Small intestine (tissue), 7 donors: ENCODE measurements at regions not wholly inside any gene's neighbourhood (a gene's known extent, or its start where the extent isn't known, plus 50 kb on each side); places are given as distances from the start of the nearest gene placed in this dataset.

Experiments used
- DNase-seq, 2 donors: peaks; one replicate each; pipeline versions ENCODE4 v3.0.0 to v3.0.0-alpha.2; 2013
- FAIRE-seq: peaks from 2 replicates; lab custom pipeline; 2012; peaks lifted over from hg19 to GRCh38; lab: Jason Lieb, UNC
- H3K27ac ChIP-seq, 3 donors: one replicate each; pipeline ENCODE4 v1.5.1; 2013; ENCODE audit warnings: low read length in 2 of 3, mild to moderate bottlenecking in 2 of 3, control low read depth in 1 of 3, inconsistent platforms in 1 of 3, low read depth in 1 of 3, moderate library complexity in 1 of 3
- H3K27me3 ChIP-seq, 3 donors: one replicate each; pipeline ENCODE4 v1.6.1; 2013; ENCODE audit warnings: low read length in 3 of 3, inconsistent platforms in 1 of 3; ENCODE audit not compliant: control insufficient read depth in 3 of 3, insufficient read depth in 3 of 3
- H3K36me3 ChIP-seq, 3 donors: one replicate each; pipeline ENCODE4 v1.6.1; 2013; ENCODE audit warnings: low read length in 3 of 3, inconsistent platforms in 1 of 3, low read depth in 1 of 3, mild to moderate bottlenecking in 1 of 3, moderate library complexity in 1 of 3; ENCODE audit not compliant: control insufficient read depth in 3 of 3, insufficient read depth in 2 of 3
- H3K4me1 ChIP-seq, 3 donors: one replicate each; pipeline ENCODE4 v1.6.1; 2013; ENCODE audit warnings: low read length in 2 of 3, inconsistent platforms in 1 of 3, low read depth in 1 of 3, mild to moderate bottlenecking in 1 of 3, moderate library complexity in 1 of 3; ENCODE audit not compliant: control insufficient read depth in 3 of 3, insufficient read depth in 2 of 3
- H3K4me3 ChIP-seq, 3 donors: one replicate each; pipeline ENCODE4 v1.5.1; 2013; ENCODE audit warnings: low read length in 3 of 3, control low read depth in 1 of 3, inconsistent platforms in 1 of 3, low read depth in 1 of 3, mild to moderate bottlenecking in 1 of 3, moderate library complexity in 1 of 3
- H3K9me3 ChIP-seq, 2 donors: one replicate each; pipeline ENCODE4 v1.6.1; 2013; ENCODE audit warnings: low read depth in 1 of 2, low read length in 1 of 2; ENCODE audit not compliant: control insufficient read depth in 2 of 2, insufficient read depth in 1 of 2
- WGBS, 3 donors: extraction: QIAGEN DNeasy Blood & Tissue Kit; methylation state at CpG; one replicate each; pipeline ENCODE4 v1.1.7; 2013; 5-methylcytosine and 5-hydroxymethylcytosine counted together
- donor health status: healthy with polysubstance abuse.
- donor health status: control.
- donor health status: control.
- donor health status: Bipolar disorder and iron deficiency.
- donor health status: healthy.

DNA sequence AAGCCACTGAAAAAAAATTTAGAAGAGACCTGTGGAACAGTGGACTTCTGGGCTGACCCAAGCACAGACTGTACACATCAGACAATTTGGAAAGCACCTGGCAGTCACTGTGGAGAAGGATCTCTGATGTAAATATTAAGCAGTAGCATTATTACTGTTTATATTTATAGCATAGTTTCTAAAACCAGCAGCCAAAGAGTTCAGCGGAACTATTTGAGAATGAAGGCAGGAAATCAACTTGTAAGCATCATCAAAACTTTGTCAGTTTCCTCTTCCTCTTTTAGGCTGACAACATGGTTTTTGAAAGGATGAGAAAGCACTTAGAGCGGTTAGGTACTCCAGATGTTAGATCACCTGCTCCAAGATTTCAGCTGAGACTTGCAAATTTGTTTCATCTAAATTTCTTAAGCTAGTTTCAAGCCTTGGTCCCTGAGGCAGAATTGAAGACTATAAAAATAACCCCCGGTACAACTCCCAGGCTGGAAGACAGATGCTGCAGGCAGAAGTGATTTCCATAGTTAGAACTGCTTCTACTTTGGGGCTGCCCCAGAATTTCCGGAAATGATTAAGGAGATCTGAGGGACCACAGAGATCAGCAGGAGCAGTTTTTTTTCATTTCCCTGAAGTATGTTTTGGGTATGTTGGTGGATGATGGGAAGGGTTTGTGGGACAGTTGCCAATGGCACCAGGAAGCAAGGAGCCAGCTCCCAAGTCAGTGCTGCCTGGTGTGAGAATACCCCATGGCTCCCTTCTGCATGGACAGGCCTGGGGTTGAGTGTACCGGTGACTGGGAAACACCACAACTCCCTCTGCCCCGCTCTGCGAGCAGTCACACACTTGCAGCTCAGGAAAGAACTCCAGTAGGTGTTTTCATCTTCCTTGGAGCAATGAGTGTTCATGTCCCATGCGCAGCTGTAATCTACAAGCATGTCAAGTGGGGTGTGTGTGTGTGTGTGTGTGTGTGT, 354.5 kb downstream of the NUAK1 start:
- Histone ChIP-seq H3K4me3 (no peak overlapping the region), H3K36me3 (no peaks in the 10 kb centered on the region), H3K27ac (no peak overlapping the region), H3K27me3 (no peaks in the 10 kb centered on the region), H3K9me3 (peaks cover 0 to 2% of the 10 kb centered on the region in 2 donors), H3K4me1 (no peaks in the 10 kb centered on the region)
- peak in 1 of 2 donors; percentile 5 for DNase-seq
- WGBS, 3 donors = 62 to 81% (median 69%) methylated on average over 8 of the region's 8 CpGs
- FAIRE-seq = no peak

- H3K27ac ChIP-seq = no peak overlapping the region
- DNase-seq = no peak
- peaks cover 0 to 8% of the 10 kb centered on the region in 2 donors for H3K9me3 ChIP-seq
- WGBS, 3 donors = 66 to 78% (median 70%) methylated on average over 5 of the region's 5 CpGs
- no peaks in the 10 kb centered on the region for H3K4me1 ChIP-seq
- no peak overlapping the region for H3K4me3 ChIP-seq
- no peak for FAIRE-seq
- no peaks in the 10 kb centered on the region for H3K27me3 ChIP-seq
- H3K36me3 ChIP-seq = no peaks in the 10 kb centered on the region
These were observed 345.3 kb downstream of the NUAK1 start for GRCh38 chr12:105793421-105793820.

DNA sequence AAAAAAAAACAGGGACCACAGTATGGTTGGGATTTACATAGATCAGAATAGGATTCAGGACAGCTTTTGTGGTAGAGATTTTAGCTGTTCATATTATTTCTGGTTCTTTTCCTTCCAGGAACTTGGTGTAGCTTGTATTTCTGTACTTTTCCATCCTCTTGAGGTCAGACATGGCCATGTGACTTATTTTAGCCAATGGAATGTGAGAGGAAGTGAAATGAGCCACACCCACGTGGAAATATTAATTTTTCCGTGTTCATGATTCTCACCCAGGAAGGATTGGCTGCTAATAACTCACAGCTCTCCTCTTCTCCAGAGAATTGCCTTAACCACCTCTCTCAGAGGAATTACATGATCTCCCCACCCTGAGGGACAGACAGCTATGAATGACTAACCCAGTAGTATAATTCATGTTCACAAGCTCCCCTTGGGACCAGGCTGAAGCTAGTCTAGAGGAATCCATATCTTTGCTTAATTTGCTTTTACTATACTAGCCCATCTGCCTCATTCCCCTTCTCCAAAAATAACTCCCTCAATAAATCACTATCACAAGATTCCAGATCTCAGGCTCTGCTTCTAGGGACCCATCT, 340.4 kb downstream of the NUAK1 start:
- Histone ChIP-seq H3K27ac (no peak overlapping the region), H3K4me1 (no peaks in the 10 kb centered on the region), H3K36me3 (no peaks in the 10 kb centered on the region), H3K9me3 (no peaks in the 10 kb centered on the region), H3K27me3 (no peaks in the 10 kb centered on the region), H3K4me3 (no peak overlapping the region)
- no peak for FAIRE-seq
- WGBS, 3 donors = 47 to 64% (median 59%) methylated on average over 2 of the region's 2 CpGs
- no peak for DNase-seq

DNA sequence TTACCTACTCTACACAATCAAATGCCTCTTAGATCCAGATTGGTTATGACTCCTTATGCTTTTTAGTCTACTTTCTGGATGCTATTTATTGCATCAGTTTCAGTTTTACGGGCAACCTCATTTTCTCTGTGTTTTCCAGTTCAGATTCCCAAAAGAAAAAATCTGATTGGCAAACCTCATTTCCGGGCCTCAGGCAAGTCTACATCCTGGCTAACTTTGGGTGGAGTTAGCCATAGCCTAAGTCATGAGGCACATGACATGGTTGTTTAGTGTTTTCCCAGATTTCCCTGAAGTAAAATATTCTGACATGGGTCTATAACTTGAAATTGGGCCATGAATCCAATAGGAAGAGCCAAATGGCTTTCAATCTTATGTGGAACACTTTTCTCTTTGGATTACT, 339.7 kb downstream of the NUAK1 start:
- 76 to 93% (median 89%) methylated on average over 2 of the region's 2 CpGs for WGBS, 3 donors

GRCh38 chr12:105801351-105801750, 337.4 kb downstream of the NUAK1 start:
- peaks cover 0 to 4% (median 0%) of the 10 kb centered on the region in 3 donors for H3K4me1 ChIP-seq
- no peak for FAIRE-seq
- no peaks in the 10 kb centered on the region for H3K9me3 ChIP-seq
- no peak overlapping the region for H3K27ac ChIP-seq
- DNase-seq = no peak
- no peaks in the 10 kb centered on the region for H3K36me3 ChIP-seq
- 75 to 89% (median 83%) methylated on average over 2 of the region's 2 CpGs for WGBS, 3 donors
- no peaks in the 10 kb centered on the region for H3K27me3 ChIP-seq
- no peak overlapping the region for H3K4me3 ChIP-seq

More for the DNA sequence above, 339.7 kb downstream of the NUAK1 start:
- DNase-seq (no peak), FAIRE-seq (no peak)
- no peak overlapping the region for H3K4me3 ChIP-seq
- H3K27me3 ChIP-seq = no peaks in the 10 kb centered on the region
- H3K9me3 ChIP-seq = no peaks in the 10 kb centered on the region
- H3K36me3 ChIP-seq = no peaks in the 10 kb centered on the region
- H3K4me1 ChIP-seq = no peaks in the 10 kb centered on the region
- no peak overlapping the region for H3K27ac ChIP-seq

GRCh38 chr12:105803292-105803691, 335.5 kb downstream of the NUAK1 start:
- no peak overlapping the region for H3K4me3 ChIP-seq
- no peak for DNase-seq
- peaks cover 0 to 7% (median 0%) of the 10 kb centered on the region in 3 donors for H3K4me1 ChIP-seq
- 62 to 76% (median 63%) methylated on average over 4 of the region's 4 CpGs for WGBS, 3 donors
- H3K27me3 ChIP-seq = no peaks in the 10 kb centered on the region
- no peak for FAIRE-seq
- no peaks in the 10 kb centered on the region for H3K9me3 ChIP-seq
- no peak overlapping the region for H3K27ac ChIP-seq
- H3K36me3 ChIP-seq = no peaks in the 10 kb centered on the region

DNA sequence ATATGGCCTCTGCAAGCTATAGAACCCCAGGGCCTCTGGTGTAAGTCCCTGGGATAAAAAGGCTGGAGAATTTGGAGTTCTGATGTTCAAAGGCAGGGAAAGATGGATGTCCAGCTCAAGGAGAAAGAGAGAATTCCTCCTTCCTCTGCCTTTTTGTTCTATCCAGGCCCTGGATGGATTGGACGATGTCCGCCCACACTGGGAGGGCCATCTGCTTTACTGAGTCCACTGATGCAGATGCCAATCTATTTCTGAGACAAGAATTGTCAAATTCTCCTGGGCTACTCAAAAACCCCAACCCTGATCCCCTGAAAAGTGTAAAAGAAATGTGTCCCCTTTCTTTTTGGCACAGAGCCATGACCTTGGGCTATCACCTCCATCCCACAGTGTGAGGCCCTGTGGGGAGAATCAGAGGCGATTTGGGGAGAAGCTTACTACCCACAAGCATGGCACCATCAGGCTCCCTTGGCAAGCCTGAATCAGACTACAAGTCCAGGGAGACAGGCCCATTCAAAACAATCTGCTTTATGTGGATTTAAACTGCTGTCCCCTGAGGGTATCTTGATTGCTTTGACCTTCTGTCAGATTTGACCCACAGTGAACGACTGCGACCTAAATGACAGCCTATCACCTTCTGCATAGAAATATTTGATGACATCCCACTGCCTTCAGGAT, 334.0 kb downstream of the NUAK1 start:
- Histone ChIP-seq H3K4me1 (peaks cover 0 to 7% (median 0%) of the 10 kb centered on the region in 3 donors), H3K27me3 (no peaks in the 10 kb centered on the region), H3K36me3 (no peaks in the 10 kb centered on the region), H3K27ac (no peak overlapping the region), H3K4me3 (no peak overlapping the region), H3K9me3 (no peaks in the 10 kb centered on the region)
- DNase-seq (no peak), FAIRE-seq (no peak)
- WGBS, 3 donors = 73 to 85% (median 74%) methylated on average over 5 of the region's 5 CpGs

DNA sequence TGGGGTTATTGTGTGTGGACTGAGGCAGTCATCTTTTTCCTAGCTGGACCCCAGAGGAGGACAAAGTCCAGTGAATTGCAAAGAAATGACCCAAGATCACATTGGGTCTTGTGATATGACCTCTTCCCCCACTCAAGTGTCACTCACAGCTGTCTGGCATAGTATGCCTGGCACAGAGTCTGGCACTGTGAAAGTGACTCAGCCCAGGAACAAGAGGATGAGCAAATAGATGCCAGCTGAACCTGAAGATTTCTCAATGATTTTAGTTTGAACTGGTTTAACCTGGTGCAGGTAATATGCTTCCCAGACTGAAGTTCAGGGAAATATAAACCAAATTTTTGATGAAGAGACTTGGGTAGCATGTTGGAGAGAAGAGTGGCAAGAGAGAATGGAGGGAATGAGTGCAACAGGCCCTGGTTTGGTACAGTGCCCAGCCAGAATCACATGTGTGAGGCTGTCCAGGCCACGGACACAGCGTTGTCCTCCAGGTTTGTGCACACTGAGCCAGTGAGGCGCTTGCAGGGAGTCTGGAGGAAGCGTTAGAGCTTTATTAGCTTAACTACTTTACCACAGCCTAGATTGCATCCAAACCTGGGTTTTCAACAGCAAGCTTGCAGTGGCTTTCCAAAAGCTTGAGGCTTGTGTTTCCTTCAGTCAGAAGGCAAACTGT, 332.9 kb downstream of the NUAK1 start:
- no peaks in the 10 kb centered on the region for H3K36me3 ChIP-seq
- no peak overlapping the region for H3K4me3 ChIP-seq
- no peak overlapping the region for H3K27ac ChIP-seq
- H3K27me3 ChIP-seq = no peaks in the 10 kb centered on the region
- peaks cover 0 to 7% (median 0%) of the 10 kb centered on the region in 3 donors for H3K4me1 ChIP-seq
- WGBS, 3 donors = 15 to 68% (median 44%) methylated on average over 4 of the region's 4 CpGs
- FAIRE-seq (no peak), DNase-seq (no peak)
- H3K9me3 ChIP-seq = peaks cover 0 to 3% of the 10 kb centered on the region in 2 donors
